IMR-90 (cell line): ENCODE measurements at regions not wholly inside any gene's neighbourhood (a gene's known extent, or its start where the extent isn't known, plus 50 kb on each side); places are given as distances from the start of the nearest gene placed in this dataset.
A peak's percentile ranks its signal among the peaks of the same experiment; 100 is the strongest.

Experiments
- ATAC-seq: fragments of 200-7000 bp; cut with Tn5 transposase; 2 replicates; pipeline ENCODE4 v1.9.1; 2020; ENCODE audit warnings: low read depth, mild to moderate bottlenecking, moderate library complexity
- BruUV-seq: library from RNA; stranded (reverse); fragments of 400-500 nt; replicated peaks from 2 replicates; lab custom pipeline; 2021; lab: Mats Ljungman, UMichigan
- CTCF ChIA-PET: fragments of 300-600 bp; formaldehyde crosslinking; extraction: SDS; loops from one replicate; lab custom pipeline; 2021; ENCODE audit warnings: antibody characterized with exemption; lab: Yijun Ruan, JAX
- POLR2A ChIA-PET: fragments of 300-600 bp; sonication (Branson Sonifier 250); formaldehyde crosslinking; loops from one replicate; lab custom pipeline; 2022; ENCODE audit warnings: antibody characterized with exemption; ENCODE audit not compliant: unreplicated experiment; lab: Charles Lee
- DNase-seq: peaks from one replicate; pipeline ENCODE4 v3.0.0; 2013
- H2AFZ ChIP-seq: replicated peaks from 2 replicates; pipeline ENCODE3; 2013; ENCODE audit warnings: low read length, mild to moderate bottlenecking; ENCODE audit not compliant: poor library complexity
- H2AK5ac ChIP-seq: 2 replicates; pipeline ENCODE4 v1.6.1; 2013; ENCODE audit warnings: low read depth, low read length, inconsistent platforms
- H2AK9ac ChIP-seq: replicated peaks from 2 replicates; pipeline ENCODE3; 2013; ENCODE audit warnings: mild to moderate bottlenecking, low read depth, low read length, moderate library complexity; ENCODE audit not compliant: poor library complexity
- H2BK120ac ChIP-seq: 2 replicates; pipeline ENCODE4 v1.6.1; 2013; ENCODE audit warnings: low read depth, low read length, inconsistent platforms
- H2BK15ac ChIP-seq: 3 replicates; pipeline ENCODE4 v1.6.1; 2013; ENCODE audit warnings: low read depth, low read length, inconsistent platforms
- H2BK20ac ChIP-seq: 2 replicates; pipeline ENCODE4 v1.6.1; 2013; ENCODE audit warnings: low read depth, mild to moderate bottlenecking, inconsistent platforms, low read length, moderate library complexity
- H2BK5ac ChIP-seq: 2 replicates; pipeline ENCODE4 v1.6.1; 2013; ENCODE audit warnings: mild to moderate bottlenecking, low read depth, low read length, inconsistent platforms; ENCODE audit not compliant: poor library complexity, severe bottlenecking
- H3K14ac ChIP-seq: replicated peaks from 2 replicates; pipeline ENCODE4 v1.6.1; 2013; ENCODE audit warnings: low read depth, low read length, inconsistent platforms
- H3K18ac ChIP-seq: 2 replicates; pipeline ENCODE4 v1.6.1; 2013; ENCODE audit warnings: low read depth, low read length, control low read depth
- H3K23ac ChIP-seq: 2 replicates; pipeline ENCODE4 v1.6.1; 2013; ENCODE audit warnings: low read depth, low read length, inconsistent platforms
- H3K27ac ChIP-seq: 2 replicates; pipeline ENCODE4 v1.5.1; 2013; ENCODE audit warnings: mild to moderate bottlenecking, control low read depth, low read length; ENCODE audit not compliant: insufficient read depth
- H3K27me3 ChIP-seq: 2 replicates; pipeline ENCODE4 v1.6.1; 2013; ENCODE audit warnings: low read length; ENCODE audit not compliant: control insufficient read depth, insufficient read depth
- H3K36me3 ChIP-seq: 2 replicates; pipeline ENCODE4 v1.6.1; 2013; ENCODE audit warnings: low read length, mixed read lengths; ENCODE audit not compliant: control insufficient read depth, insufficient read depth
- H3K4ac ChIP-seq: 2 replicates; pipeline ENCODE4 v1.6.1; 2013; ENCODE audit warnings: low read depth, low read length, inconsistent platforms
- H3K4me1 ChIP-seq: 2 replicates; pipeline ENCODE4 v1.6.1; 2013; ENCODE audit warnings: low read length, mixed read lengths; ENCODE audit not compliant: control insufficient read depth, insufficient read depth
- H3K4me2 ChIP-seq: 2 replicates; pipeline ENCODE4 v1.6.1; 2013; ENCODE audit warnings: low read depth, mild to moderate bottlenecking, control low read depth, low read length, moderate library complexity
- H3K4me3 ChIP-seq: 2 replicates; pipeline ENCODE4 v1.5.1; 2013; ENCODE audit warnings: low read depth, mild to moderate bottlenecking, control low read depth, low read length, moderate library complexity; ENCODE audit not compliant: insufficient read depth
- H3K56ac ChIP-seq: 2 replicates; pipeline ENCODE4 v1.6.1; 2013; ENCODE audit warnings: low read length, inconsistent platforms; ENCODE audit not compliant: insufficient read depth; ENCODE audit errors: extremely low read depth
- H3K79me1 ChIP-seq, 2 experiments: 2 replicates each; pipeline ENCODE4 v1.6.1; 2013; ENCODE audit warnings: low read length in 2 of 2, inconsistent platforms in 1 of 2, low read depth in 1 of 2
- H3K9ac ChIP-seq: 2 replicates; pipeline ENCODE4 v1.6.1; 2013; ENCODE audit warnings: low read depth, low read length, control low read depth
- H3K9me1 ChIP-seq: 2 replicates; pipeline ENCODE4 v1.6.1; 2013; ENCODE audit warnings: low read length, inconsistent platforms; ENCODE audit not compliant: insufficient read depth
- H3K9me3 ChIP-seq: 2 replicates; pipeline ENCODE4 v1.6.1; 2013; ENCODE audit warnings: low read length; ENCODE audit not compliant: control insufficient read depth, insufficient read depth
- H4K20me1 ChIP-seq: 2 replicates; pipeline ENCODE4 v1.6.1; 2013; ENCODE audit warnings: low read length, inconsistent platforms; ENCODE audit not compliant: insufficient read depth
- H4K5ac ChIP-seq: 2 replicates; pipeline ENCODE4 v1.6.1; 2013; ENCODE audit warnings: mild to moderate bottlenecking, low read depth, low read length, control low read depth
- H4K8ac ChIP-seq, 2 experiments: 2 replicates each; pipeline ENCODE4 v1.6.1; 2013; ENCODE audit warnings: low read depth in 2 of 2, low read length in 2 of 2, control low read depth in 1 of 2, inconsistent platforms in 1 of 2
- H4K91ac ChIP-seq: 2 replicates; pipeline ENCODE4 v1.6.1; 2013; ENCODE audit warnings: low read depth, low read length, inconsistent platforms; ENCODE audit not compliant: insufficient read depth
- FOS ChIP-seq: fragments of 150-350 bp; IDR thresholded peaks from 2 replicates; pipeline ENCODE4 v1.6.1; 2016; ENCODE audit warnings: low read depth, low read length
- MAZ ChIP-seq: IDR thresholded peaks from 2 replicates; pipeline ENCODE4 v1.6.1; 2012; ENCODE audit warnings: low read depth, mild to moderate bottlenecking, low read length, improper control_type of control experiment, moderate library complexity, borderline replicate concordance
- NFE2L2 ChIP-seq: fragments of 150-350 bp; IDR thresholded peaks from 2 replicates; pipeline ENCODE4 v1.6.1; 2016; ENCODE audit warnings: low read depth, mild to moderate bottlenecking, low read length
- POLR2A ChIP-seq: IDR thresholded peaks from 2 replicates; pipeline ENCODE4 v1.6.1; 2012; ENCODE audit warnings: mild to moderate bottlenecking, low read depth, low read length
- RFX5 ChIP-seq: IDR thresholded peaks from 2 replicates; pipeline ENCODE4 v1.8.0; 2012; ENCODE audit warnings: low read depth, mild to moderate bottlenecking, low read length, moderate library complexity
- WGBS, 2 experiments: methylation state at CpG; one replicate each; pipeline versions ENCODE4 v1.1.5 to v1.1.7; 2013; ENCODE audit warnings: missing lambda C conversion rate in 2 of 2; ENCODE audit not compliant: insufficient read length in 1 of 2; ENCODE audit errors: extremely low coverage in 2 of 2; 5-methylcytosine and 5-hydroxymethylcytosine counted together
- dilution Hi-C: fragments of 300-500 bp; cut with HindIII; formaldehyde crosslinking; loops from one replicate; pipeline ENCODE4 v1.14.3; 2018; ENCODE audit warnings: low sequenced_read_pairs; ENCODE audit not compliant: unreplicated experiment
- in situ Hi-C: fragments of 300-500 bp; cut with MboI; formaldehyde crosslinking; loops from 3 replicates; pipeline ENCODE4 v1.14.3; 2019; ENCODE audit warnings: low sequenced_read_pairs, inconsistent platforms, mixed read lengths
- intact Hi-C: fragments of 100-400 bp; cut with micrococcal nuclease; formaldehyde crosslinking; loops from 2 replicates; pipeline ENCODE4 v1.10.0; 2022

DNA sequence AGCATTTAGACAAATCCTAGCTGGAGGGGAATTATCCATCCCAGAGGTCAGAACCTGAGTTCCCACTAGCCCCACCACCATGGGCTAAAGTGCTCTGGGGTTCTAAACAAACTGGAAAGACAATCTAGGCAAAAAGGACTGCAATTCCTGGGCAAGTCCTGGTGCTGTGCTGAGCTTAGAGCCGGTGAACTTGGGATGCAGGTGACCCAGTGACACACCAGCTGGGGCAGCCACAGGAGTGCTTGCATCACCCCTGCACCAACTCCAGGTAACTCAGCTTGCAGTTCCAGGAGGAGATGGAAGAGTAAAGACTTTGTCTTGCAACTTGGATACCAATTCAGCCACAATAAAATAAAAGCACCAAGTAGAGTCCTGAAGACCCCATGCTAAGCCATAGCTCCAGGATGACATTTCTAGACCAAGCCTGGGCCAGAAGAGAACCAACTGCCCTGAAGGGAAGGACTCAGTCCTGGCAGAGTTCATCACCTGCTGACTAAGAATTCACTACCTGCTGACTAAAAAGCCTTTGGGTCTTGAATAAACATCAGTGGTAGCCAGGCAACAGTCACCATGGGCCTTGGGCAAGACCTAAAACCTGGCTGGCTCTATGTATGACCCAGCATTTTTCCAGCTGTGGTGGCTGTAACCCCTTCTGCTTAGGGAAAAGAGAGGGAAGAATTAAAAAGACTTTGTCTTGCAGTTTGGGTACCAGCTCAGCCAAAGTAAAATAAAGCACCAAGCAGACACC lies 223.4 kb upstream of the DIO2 start:
- H3K27me3 ChIP-seq = no peaks in the 10 kb centered on the region
- peaks cover 4% of the 10 kb centered on the region for H3K9me3 ChIP-seq
- POLR2A ChIA-PET = no interaction called here
- no peak overlapping the region for H2BK15ac ChIP-seq
- no peak overlapping the region for H2AK9ac ChIP-seq
- no peak overlapping the region for H2BK120ac ChIP-seq
- H2AK5ac ChIP-seq = no peak overlapping the region
- H3K9me1 ChIP-seq = no peaks in the 10 kb centered on the region
- CTCF ChIA-PET = no interaction called here
- H4K91ac ChIP-seq = no peak overlapping the region
- dilution Hi-C loops (no loop called here), intact Hi-C loops (no loop called here), in situ Hi-C loops (no loop called here)
- H3K4me1 ChIP-seq = no peaks in the 10 kb centered on the region
- H2BK20ac ChIP-seq = no peak overlapping the region
- no peaks in the 10 kb centered on the region for H3K36me3 ChIP-seq
- DNase-seq = peak; percentile 45
- H3K4ac ChIP-seq = no peak overlapping the region
- no peaks in the 10 kb centered on the region for H3K79me1 ChIP-seq
- H3K56ac ChIP-seq = no peak overlapping the region
- no peak overlapping the region for H4K5ac ChIP-seq
- no peaks in the 10 kb centered on the region for H4K20me1 ChIP-seq
- no peak for ATAC-seq
- no peak overlapping the region for H3K4me3 ChIP-seq
- H3K14ac ChIP-seq = no peak overlapping the region
- H3K4me2 ChIP-seq = no peak overlapping the region
- no peak overlapping the region for H3K9ac ChIP-seq
- H4K8ac ChIP-seq = no peak overlapping the region
- no peak overlapping the region for H2AFZ ChIP-seq
- WGBS, 2 experiments = no CpG with 5 or more reads among the region's 1 CpG
- BruUV-seq = no TSS peak
- TF ChIP-seq NFE2L2 = peak; percentile 56; the same call in 1 of the 2 replicates
- TF ChIP-seq FOS = no peak
- no peak for TF ChIP-seq POLR2A
- no peak for TF ChIP-seq MAZ
- no peak for TF ChIP-seq RFX5
- no peak overlapping the region for H3K27ac ChIP-seq
- H3K23ac ChIP-seq = no peak overlapping the region
- H2BK5ac ChIP-seq = no peak overlapping the region
- no peak overlapping the region for H3K18ac ChIP-seq
